ENCODE measurements at regions not wholly inside any gene's neighbourhood (a gene's known extent, or its start where the extent isn't known, plus 50 kb on each side); places are given as distances from the start of the nearest gene placed in this dataset.

DNA sequence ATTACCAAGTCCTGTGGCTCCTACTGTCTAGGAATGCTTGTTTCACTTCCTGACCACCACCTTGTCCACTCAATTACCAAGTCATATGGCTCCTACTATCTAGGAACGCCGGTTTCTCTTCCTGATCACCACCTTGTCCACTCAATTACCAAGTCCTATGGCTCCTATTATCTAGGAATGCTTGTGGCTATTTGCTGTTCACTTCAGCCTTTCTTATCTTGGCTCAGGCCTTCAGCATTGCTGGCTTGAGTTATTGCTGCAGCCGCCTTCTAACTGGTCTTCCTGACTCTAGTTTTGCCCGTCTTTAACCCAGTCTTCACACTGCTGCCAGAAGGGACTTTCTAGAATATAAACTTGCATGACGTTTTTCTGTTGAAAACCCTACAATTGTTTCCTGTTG lies 82.5 kb upstream of the GAREM1 start:
- intact Hi-C loops (cut with DNase I; ENCODE audit: low total_unique reads) = loop anchor here (2.0 to 10.0 kb wide), 2 partner anchors 278 to 394 kb away; no protein-coding TSS in a partner anchor
- H3K4me3 ChIP-seq (ENCODE audit: low read depth, poor library complexity, severe bottlenecking) = no peak overlapping the region
- DNase-seq (ENCODE audit: low spot score in 2 of 2) = no peak
- no peak for TF ChIP-seq POLR2A (IDR thresholded peaks at IDR 0.05)
- TF ChIP-seq, protein P1, sequence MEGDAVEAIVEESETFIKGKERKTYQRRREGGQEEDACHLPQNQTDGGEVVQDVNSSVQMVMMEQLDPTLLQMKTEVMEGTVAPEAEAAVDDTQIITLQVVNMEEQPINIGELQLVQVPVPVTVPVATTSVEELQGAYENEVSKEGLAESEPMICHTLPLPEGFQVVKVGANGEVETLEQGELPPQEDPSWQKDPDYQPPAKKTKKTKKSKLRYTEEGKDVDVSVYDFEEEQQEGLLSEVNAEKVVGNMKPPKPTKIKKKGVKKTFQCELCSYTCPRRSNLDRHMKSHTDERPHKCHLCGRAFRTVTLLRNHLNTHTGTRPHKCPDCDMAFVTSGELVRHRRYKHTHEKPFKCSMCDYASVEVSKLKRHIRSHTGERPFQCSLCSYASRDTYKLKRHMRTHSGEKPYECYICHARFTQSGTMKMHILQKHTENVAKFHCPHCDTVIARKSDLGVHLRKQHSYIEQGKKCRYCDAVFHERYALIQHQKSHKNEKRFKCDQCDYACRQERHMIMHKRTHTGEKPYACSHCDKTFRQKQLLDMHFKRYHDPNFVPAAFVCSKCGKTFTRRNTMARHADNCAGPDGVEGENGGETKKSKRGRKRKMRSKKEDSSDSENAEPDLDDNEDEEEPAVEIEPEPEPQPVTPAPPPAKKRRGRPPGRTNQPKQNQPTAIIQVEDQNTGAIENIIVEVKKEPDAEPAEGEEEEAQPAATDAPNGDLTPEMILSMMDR (IDR thresholded peaks at IDR 0.05) = no peak
- 81 to 85% methylated on average over 5 of the region's 5 CpGs for WGBS, 2 donors

DNA sequence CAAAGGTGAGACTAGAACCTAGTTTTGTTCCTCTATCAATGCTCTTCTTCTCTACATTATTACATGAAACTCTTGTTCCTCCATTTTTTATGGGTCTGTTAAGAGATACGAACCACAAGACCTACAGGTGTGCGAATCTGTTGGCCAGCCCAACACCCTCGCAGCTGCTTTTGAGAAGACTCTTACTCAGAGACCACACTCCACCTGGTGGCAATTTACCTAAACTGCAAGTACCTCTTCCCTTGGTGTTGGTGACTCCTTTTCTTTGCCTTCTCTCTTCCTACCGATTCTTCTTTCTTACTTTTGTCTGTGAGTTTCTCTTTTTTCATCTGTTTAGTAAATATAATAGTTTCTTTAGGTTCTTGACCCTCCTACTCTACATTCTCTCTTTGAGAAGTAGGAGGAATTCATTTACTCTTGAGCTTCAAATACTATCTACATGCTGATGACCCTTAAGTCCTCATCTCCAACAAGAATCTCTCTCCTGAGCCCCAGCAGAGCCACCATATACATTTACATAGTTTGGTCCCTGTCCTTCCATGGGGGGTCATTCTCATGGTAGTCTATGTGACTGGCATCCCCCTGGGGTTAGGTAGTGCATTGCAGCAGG lies 81.8 kb upstream of the GAREM1 start:
- DNase-seq (ENCODE audit: low spot score in 2 of 2) = peak in 1 of 2 donors; percentile 63
- WGBS, 2 donors = 3 to 21% methylated on average over 4 of the region's 4 CpGs
- TF ChIP-seq, protein P1 (IDR thresholded peaks at IDR 0.05) = peak in 1 of 3 donors; percentile 48
- no peak for TF ChIP-seq POLR2A (IDR thresholded peaks at IDR 0.05)
- H3K4me3 ChIP-seq (ENCODE audit: low read depth, poor library complexity, severe bottlenecking) = no peak overlapping the region
- intact Hi-C loops (cut with DNase I; ENCODE audit: low total_unique reads) = loop anchor here (2.0 to 10.0 kb wide), 2 partner anchors 278 to 394 kb away; no protein-coding TSS in a partner anchor

DNA sequence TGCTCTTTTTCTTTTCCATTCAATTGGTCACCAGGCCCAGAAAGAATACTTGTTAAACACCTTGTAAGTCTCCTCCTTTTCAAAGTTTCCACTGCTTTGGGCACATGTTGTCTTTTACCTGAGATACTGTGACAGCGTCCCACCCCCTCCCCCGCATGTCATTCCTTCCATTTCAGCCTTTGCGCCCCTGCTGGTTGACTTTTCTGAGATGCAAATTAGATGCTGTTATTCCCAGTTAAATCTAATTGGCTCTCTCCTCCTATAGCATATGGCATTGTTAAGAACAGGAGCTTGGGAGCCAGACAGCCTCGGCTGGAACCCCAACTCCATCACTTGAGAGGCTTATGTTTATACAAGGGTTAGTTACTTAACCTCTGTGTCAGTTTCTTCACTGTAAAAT lies 80.3 kb upstream of the GAREM1 start:
- WGBS, 2 donors = 58 to 60% methylated on average over 4 of the region's 4 CpGs
- TF ChIP-seq POLR2A (IDR thresholded peaks at IDR 0.05) = no peak
- TF ChIP-seq, protein P1 (IDR thresholded peaks at IDR 0.05) = no peak
- intact Hi-C loops (cut with DNase I; ENCODE audit: low total_unique reads) = loop anchor here (10.0 kb wide), 1 partner anchor 276 kb away; no protein-coding TSS in a partner anchor
- no peak for DNase-seq (ENCODE audit: low spot score in 2 of 2)
- no peak overlapping the region for H3K4me3 ChIP-seq (ENCODE audit: low read depth, poor library complexity, severe bottlenecking)

DNA sequence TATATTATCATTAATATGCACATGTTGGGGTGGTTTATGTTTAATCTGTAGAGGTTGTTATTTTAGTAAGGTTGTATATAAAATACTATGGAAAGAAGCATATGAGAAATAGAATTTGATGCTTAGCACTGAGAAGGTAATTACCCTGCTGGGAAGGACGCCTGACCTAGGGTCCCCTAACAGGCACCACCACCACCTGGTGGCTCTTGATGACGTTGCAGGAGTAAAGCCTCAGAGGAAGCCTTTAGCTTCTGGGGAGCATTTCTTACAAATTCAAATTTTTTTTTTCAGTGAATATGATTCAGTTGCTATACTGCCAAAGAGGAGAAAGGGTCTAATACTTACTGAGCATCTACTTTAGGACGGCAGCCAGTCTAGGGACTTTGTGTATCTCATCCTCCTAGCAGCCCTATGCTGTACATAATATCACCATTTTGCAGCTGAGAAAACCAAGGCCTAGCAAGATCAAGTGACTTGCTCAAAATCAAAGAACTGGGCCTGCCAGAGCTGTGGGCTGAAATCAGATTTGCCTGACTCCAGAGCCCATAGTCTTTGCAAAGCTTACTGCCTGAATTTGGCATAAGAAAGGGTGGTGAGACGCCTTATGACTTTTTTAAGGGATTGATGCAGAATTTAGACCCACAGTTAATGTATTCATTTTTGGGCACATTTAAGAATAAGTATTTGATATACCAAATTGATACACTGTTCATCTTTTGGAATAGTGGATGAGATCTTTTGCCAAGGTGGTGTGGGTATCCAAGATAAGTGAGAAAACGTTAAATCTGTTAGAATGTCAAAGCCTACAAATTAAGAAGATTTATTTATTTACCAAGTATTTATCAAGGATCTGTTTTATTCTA lies 78.8 kb upstream of the GAREM1 start:
- intact Hi-C loops (cut with DNase I; ENCODE audit: low total_unique reads) = loop anchor here (10.0 kb wide), 1 partner anchor 275 kb away; no protein-coding TSS in a partner anchor
- H3K4me3 ChIP-seq (ENCODE audit: low read depth, poor library complexity, severe bottlenecking) = no peak overlapping the region
- WGBS, 2 donors = 36 to 41% methylated on average over 5 of the region's 5 CpGs
- TF ChIP-seq, protein P1 (IDR thresholded peaks at IDR 0.05) = no peak
- TF ChIP-seq POLR2A (IDR thresholded peaks at IDR 0.05) = no peak
- DNase-seq (ENCODE audit: low spot score in 2 of 2) = no peak

DNA sequence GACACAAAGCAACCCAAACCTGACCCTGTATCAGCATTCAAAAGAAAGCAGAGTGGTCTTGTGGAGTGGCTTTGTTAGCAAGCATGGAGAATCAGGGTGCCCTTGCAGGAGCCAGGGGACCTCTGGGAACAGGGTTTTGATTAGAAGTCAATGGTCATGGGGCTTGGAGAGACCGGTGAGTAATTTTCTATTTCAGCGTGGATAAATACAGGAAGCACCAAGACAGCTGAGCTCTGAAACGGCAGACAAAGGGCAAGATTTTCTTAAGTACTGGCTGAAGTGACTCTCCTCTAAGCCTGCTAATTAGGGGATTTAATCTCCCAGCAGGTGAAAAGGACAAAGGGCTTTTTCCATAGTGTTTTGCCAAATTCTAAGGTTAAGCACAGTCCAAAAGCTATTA lies 78.0 kb upstream of the GAREM1 start:
- H3K4me3 ChIP-seq (ENCODE audit: low read depth, poor library complexity, severe bottlenecking) = no peak overlapping the region
- TF ChIP-seq, protein P1 (IDR thresholded peaks at IDR 0.05) = no peak
- TF ChIP-seq POLR2A (IDR thresholded peaks at IDR 0.05) = no peak
- whole genome bisulfite sequencing, 2 donors = 59 to 68% methylated on average over 3 of the region's 3 CpGs
- intact Hi-C loops (cut with DNase I; ENCODE audit: low total_unique reads) = no loop called here
- no peak for DNase-seq (ENCODE audit: low spot score in 2 of 2)
